ENCODE measurements at regions not wholly inside any gene's neighbourhood (a gene's known extent, or its start where the extent isn't known, plus 50 kb on each side); places are given as distances from the start of the nearest gene placed in this dataset.

DNA sequence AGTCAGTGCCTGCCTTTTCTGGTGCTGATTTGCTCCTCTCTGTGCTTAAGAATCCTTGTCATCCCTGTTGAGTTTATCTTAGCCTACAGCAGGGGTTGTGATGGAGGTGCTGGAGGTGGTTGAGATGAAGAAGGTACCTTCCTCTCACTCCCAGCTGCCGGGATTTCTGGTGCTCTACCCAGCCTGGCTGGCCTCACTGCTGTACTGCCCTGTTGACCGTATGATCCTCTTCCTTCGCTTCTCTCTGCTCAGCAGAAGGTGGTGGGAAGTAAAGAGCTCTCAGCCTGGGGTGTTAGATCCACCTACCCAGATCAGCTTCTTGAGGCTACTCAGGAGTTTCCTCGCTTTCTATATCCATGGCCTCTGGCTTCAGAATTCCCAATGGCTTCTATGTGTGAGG, 101.0 kb upstream of the NXT1 start:
- DNase-seq, result no peak
- no peak for ATAC-seq (ENCODE audit: low FRiP score in 2 of 2)

DNA sequence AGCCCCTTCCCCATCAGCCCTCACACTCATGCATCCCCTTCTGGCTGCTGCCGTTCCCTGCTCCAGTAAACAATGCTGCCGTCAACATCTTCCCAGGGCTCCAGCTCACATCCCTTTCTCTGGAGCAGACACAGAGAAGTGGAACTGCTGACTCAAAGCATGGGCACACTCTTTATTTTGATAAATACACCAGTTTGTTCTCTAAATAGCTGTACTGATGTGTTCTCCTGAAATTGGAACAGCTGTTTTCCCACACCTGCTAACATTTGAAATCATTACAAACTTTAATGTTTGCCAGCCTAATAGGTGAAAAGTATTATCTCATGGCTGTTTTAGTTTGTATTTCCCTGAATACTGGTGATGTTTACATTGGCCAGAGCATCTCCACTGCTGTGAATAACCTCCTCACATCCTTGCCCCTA, 102.1 kb upstream of the NXT1 start:
- WGBS, 2 donors, result 24 to 36% methylated on average over 2 of the region's 2 CpGs
- Histone ChIP-seq H3K4me1 (peaks cover 11 to 18% (median 17%) of the 10 kb centered on the region in 4 donors), H3K4me3 (no peak overlapping the region), H3K27me3 (no peaks in the 10 kb centered on the region), H3K27ac (no peak overlapping the region), H3K9me3 (no peaks in the 10 kb centered on the region), H3K36me3 (no peaks in the 10 kb centered on the region)
- DNase-seq, result no peak
- ATAC-seq (ENCODE audit: low FRiP score in 2 of 2), result no peak
- TF ChIP-seq POLR2AphosphoS5 (IDR thresholded peaks at IDR 0.05) (no peak), POLR2A (IDR thresholded peaks at IDR 0.05) (no peak)
- TF ChIP-seq, protein P1, sequence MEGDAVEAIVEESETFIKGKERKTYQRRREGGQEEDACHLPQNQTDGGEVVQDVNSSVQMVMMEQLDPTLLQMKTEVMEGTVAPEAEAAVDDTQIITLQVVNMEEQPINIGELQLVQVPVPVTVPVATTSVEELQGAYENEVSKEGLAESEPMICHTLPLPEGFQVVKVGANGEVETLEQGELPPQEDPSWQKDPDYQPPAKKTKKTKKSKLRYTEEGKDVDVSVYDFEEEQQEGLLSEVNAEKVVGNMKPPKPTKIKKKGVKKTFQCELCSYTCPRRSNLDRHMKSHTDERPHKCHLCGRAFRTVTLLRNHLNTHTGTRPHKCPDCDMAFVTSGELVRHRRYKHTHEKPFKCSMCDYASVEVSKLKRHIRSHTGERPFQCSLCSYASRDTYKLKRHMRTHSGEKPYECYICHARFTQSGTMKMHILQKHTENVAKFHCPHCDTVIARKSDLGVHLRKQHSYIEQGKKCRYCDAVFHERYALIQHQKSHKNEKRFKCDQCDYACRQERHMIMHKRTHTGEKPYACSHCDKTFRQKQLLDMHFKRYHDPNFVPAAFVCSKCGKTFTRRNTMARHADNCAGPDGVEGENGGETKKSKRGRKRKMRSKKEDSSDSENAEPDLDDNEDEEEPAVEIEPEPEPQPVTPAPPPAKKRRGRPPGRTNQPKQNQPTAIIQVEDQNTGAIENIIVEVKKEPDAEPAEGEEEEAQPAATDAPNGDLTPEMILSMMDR (IDR thresholded peaks at IDR 0.05), result no peak

More for the DNA sequence above, 101.0 kb upstream of the NXT1 start:
- Histone ChIP-seq H3K4me1 (peaks cover 11 to 18% (median 17%) of the 10 kb centered on the region in 4 donors), H3K9me3 (no peaks in the 10 kb centered on the region), H3K36me3 (no peaks in the 10 kb centered on the region), H3K4me3 (no peak overlapping the region), H3K27ac (no peak overlapping the region), H3K27me3 (no peaks in the 10 kb centered on the region)
- WGBS, 2 donors, result 89 to 93% methylated on average over 4 of the region's 4 CpGs
- TF ChIP-seq EP300 (IDR thresholded peaks at IDR 0.05), result no peak
- TF ChIP-seq, protein P1 (IDR thresholded peaks at IDR 0.05), result no peak
- TF ChIP-seq POLR2AphosphoS5 (IDR thresholded peaks at IDR 0.05), result no peak
- no peak for TF ChIP-seq POLR2A (IDR thresholded peaks at IDR 0.05)

DNA sequence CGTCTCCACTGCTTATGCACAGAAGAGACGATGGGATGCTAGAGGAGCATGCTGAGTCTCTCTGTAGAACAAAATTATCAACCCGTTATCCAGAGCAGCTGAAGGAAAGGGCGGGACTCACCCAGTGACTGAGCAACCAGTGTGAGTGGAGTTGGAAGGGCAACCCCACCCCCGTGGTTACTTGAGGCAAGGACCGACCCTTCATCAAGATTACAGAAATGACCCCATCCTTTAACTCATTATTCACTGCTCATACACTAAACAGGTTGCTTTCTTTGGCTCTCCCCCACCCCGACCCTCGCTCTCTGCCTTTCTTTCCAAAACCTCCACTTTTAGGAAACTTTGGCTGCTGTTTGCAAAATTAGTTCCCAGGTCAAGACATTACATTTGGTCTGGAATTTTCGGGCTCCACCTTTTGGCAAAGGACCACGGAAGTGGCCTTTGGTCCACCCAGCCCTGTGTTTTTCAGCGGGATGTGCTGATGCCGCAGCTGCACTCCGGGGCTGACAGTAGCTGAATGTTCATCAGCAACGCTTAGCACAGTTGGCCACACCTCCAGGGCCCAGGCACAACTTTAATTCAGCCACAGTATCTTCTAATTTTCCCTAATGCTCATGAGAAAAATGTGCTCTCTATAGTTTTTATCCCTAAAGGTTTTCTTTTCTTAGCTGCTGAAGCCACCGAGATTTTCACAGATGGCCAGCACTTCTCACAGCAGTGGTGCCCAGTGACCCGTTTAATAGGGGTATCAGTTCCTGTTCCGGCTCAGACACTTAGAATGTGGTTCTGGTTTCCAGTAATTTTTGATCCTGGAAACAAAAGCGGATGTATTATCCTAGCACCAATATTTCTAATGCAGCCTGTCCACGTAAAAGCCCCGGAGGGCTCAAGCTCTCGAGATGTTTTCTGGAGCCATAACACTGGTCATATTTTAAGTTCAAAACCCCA, 103.6 kb upstream of the NXT1 start:
- peak in 1 of 2 donors; percentile 79 for ATAC-seq (ENCODE audit: low FRiP score in 2 of 2)
- H3K9me3 ChIP-seq, result no peaks in the 10 kb centered on the region
- no peaks in the 10 kb centered on the region for H3K36me3 ChIP-seq
- peak overlapping the region in 2 of 4 donors; percentile 37 to 53 for H3K27ac ChIP-seq
- WGBS, 2 donors, result 57 to 58% methylated on average over 21 of the region's 21 CpGs
- TF ChIP-seq POLR2A (IDR thresholded peaks at IDR 0.05) (no peak), EP300 (IDR thresholded peaks at IDR 0.05) (no peak), POLR2AphosphoS5 (IDR thresholded peaks at IDR 0.05) (no peak)
- TF ChIP-seq, protein P1 (IDR thresholded peaks at IDR 0.05), result no peak
- H3K27me3 ChIP-seq, result no peaks in the 10 kb centered on the region
- H3K4me3 ChIP-seq, result no peak overlapping the region
- peaks cover 11 to 18% (median 17%) of the 10 kb centered on the region in 4 donors for H3K4me1 ChIP-seq
- DNase-seq, result no peak

DNA sequence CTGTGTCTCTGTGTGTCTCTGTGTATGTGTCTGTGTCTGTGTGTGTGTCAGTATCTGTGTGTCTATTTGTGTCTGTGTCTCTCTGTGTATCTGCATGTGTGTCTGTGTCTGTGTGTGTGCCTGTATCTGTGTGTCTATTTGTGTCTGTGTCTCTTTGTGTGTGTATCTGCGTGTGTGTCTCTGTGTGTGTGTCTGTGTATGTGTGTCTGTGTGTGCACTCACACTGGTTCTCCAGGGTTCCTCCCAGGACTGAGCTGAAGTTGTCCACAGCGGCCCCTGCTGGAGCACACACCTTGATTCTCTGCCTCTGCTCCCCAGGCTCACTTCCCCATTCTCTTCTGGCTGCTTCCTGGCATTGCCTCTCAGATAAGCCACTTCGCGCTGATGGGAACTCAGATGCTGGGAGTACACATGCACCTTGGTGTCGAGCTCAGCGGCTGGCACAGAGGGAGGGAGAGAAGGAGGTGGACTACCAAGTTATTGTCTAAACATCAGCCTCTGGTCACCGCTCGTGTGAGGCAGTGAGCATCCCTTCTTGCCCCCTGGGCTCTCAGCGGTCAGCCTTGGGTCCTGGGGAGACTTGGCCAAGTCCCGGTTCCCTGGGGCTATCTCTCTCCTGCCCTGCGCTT, 104.9 kb upstream of the NXT1 start:
- TF ChIP-seq EP300 (IDR thresholded peaks at IDR 0.05) (peak in 1 of 4 donors; percentile 40), POLR2A (IDR thresholded peaks at IDR 0.05) (no peak), POLR2AphosphoS5 (IDR thresholded peaks at IDR 0.05) (peak; percentile 12 to 30)
- TF ChIP-seq, protein P1 (IDR thresholded peaks at IDR 0.05), result peak in 5 of 6 experiments; percentile 48 to 63 (median 60)
- peaks cover 11 to 18% (median 17%) of the 10 kb centered on the region in 4 donors for H3K4me1 ChIP-seq
- no peaks in the 10 kb centered on the region for H3K27me3 ChIP-seq
- peak overlapping the region in 2 of 4 donors; percentile 10 to 14 for H3K27ac ChIP-seq
- H3K9me3 ChIP-seq, result no peaks in the 10 kb centered on the region
- peak in 1 of 2 donors; percentile 79 for DNase-seq
- H3K4me3 ChIP-seq, result no peak overlapping the region
- peak; percentile 76 to 77 for ATAC-seq (ENCODE audit: low FRiP score in 2 of 2)
- 44 to 47% methylated on average over 10 to 11 of the region's 11 CpGs for WGBS, 2 donors
- no peaks in the 10 kb centered on the region for H3K36me3 ChIP-seq
